ENCODE measurements at regions not wholly inside any gene's neighbourhood (a gene's known extent, or its start where the extent isn't known, plus 50 kb on each side); places are given as distances from the start of the nearest gene placed in this dataset.

DNA sequence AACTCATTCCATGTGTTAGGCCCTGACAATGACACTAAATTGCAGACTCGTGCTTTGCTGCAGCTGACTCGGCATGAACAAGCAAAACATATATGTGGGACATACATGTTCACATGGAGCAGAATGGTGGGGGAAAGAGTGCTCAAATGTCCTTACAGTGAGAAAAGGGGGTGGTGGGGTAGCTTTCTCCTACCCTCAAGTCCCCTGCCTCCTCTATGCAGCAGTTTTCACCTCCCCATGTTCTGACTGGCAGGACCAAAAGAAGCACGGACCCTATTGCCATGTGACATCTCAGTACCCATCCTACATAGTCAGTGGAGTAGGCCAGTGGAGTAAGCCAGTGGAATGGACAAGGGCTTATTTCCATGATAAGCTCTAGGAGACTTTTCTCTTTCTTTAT is 259.3 kb downstream of the TTC32 start:
- POLR2A ChIA-PET = no interaction called here
- Histone ChIP-seq H3K9me3 (ENCODE audit: low read length) (no peaks in the 10 kb centered on the region), H3K4me1 (ENCODE audit: insufficient read depth, low read length) (peaks cover 7% of the 10 kb centered on the region; the same call in 1 of the 2 replicates), H3K9ac (ENCODE audit: insufficient read depth, low read depth, low read length) (no peak overlapping the region), H3K27ac (ENCODE audit: extremely low read length, insufficient read depth, low read length) (no peak overlapping the region), H3K36me3 (replicated peaks in 1 of 2; ENCODE audit: control insufficient read depth in 1 of 2, insufficient read depth in 2 of 2, low read length in 2 of 2) (no peaks in the 10 kb centered on the region), H3K79me2 (ENCODE audit: insufficient read depth, low read length) (no peaks in the 10 kb centered on the region), H2AFZ (ENCODE audit: low read length) (no peak overlapping the region), H3K27me3 (ENCODE audit: control insufficient read depth in 1 of 2, insufficient read depth in 2 of 2, low read length in 2 of 2) (no peaks in the 10 kb centered on the region; a peak in 1 of 5 replicates), H3K4me2 (ENCODE audit: low read depth, low read length) (no peak overlapping the region), H4K20me1 (ENCODE audit: insufficient read depth, low read length) (no peaks in the 10 kb centered on the region), H3K4me3 (replicated peaks in 1 of 3; ENCODE audit: insufficient read depth in 1 of 3, low read depth in 2 of 3, low read length in 3 of 3) (no peak overlapping the region)
- in situ Hi-C loops (cut with HindIII; ENCODE audit: extremely low pct_ligation_motif_present, low pct_unique_long_range_greater_than_20kb) (no loop called here), intact Hi-C loops (cut with micrococcal nuclease; ENCODE audit: unreplicated experiment) (no loop called here)
- ATAC-seq (no peak), DNase-seq (ENCODE audit: low spot score) (no peak), FAIRE-seq (no peak)
- BruUV-seq (replicated peaks) = no TSS peak
- CTCF ChIA-PET (ENCODE audit: low intra/inter-chr PET ratio, low total read pairs) = no interaction called here
- TF ChIP-seq RXRB (CRISPR knock-in tag; IDR thresholded peaks at IDR 0.05; ENCODE audit: borderline replicate concordance) = no peak
- no peak for TF ChIP-seq U2AF1 (optimal IDR thresholded peaks at IDR 0.05; ENCODE audit: low read depth, low read length)
- TF ChIP-seq NAIF1 (CRISPR knock-in tag; IDR thresholded peaks at IDR 0.05; ENCODE audit: borderline replicate concordance) = no peak
- no peak for TF ChIP-seq HNRNPUL1 (IDR thresholded peaks at IDR 0.05; ENCODE audit: low read depth, low read length)
- no peak for TF ChIP-seq HOXA3 (CRISPR knock-in tag; IDR thresholded peaks at IDR 0.05)
- TF ChIP-seq, protein P1, sequence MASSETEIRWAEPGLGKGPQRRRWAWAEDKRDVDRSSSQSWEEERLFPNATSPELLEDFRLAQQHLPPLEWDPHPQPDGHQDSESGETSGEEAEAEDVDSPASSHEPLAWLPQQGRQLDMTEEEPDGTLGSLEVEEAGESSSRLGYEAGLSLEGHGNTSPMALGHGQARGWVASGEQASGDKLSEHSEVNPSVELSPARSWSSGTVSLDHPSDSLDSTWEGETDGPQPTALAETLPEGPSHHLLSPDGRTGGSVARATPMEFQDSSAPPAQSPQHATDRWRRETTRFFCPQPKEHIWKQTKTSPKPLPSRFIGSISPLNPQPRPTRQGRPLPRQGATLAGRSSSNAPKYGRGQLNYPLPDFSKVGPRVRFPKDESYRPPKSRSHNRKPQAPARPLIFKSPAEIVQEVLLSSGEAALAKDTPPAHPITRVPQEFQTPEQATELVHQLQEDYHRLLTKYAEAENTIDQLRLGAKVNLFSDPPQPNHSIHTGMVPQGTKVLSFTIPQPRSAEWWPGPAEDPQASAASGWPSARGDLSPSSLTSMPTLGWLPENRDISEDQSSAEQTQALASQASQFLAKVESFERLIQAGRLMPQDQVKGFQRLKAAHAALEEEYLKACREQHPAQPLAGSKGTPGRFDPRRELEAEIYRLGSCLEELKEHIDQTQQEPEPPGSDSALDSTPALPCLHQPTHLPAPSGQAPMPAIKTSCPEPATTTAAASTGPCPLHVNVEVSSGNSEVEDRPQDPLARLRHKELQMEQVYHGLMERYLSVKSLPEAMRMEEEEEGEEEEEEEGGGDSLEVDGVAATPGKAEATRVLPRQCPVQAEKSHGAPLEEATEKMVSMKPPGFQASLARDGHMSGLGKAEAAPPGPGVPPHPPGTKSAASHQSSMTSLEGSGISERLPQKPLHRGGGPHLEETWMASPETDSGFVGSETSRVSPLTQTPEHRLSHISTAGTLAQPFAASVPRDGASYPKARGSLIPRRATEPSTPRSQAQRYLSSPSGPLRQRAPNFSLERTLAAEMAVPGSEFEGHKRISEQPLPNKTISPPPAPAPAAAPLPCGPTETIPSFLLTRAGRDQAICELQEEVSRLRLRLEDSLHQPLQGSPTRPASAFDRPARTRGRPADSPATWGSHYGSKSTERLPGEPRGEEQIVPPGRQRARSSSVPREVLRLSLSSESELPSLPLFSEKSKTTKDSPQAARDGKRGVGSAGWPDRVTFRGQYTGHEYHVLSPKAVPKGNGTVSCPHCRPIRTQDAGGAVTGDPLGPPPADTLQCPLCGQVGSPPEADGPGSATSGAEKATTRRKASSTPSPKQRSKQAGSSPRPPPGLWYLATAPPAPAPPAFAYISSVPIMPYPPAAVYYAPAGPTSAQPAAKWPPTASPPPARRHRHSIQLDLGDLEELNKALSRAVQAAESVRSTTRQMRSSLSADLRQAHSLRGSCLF (CRISPR knock-in tag; IDR thresholded peaks at IDR 0.05; ENCODE audit: borderline replicate concordance) = no peak
- no peak for TF ChIP-seq ZBTB8A (CRISPR knock-in tag; IDR thresholded peaks at IDR 0.05; ENCODE audit: borderline replicate concordance, low read depth)
- no peak for TF ChIP-seq KDM4B (CRISPR knock-in tag; IDR thresholded peaks at IDR 0.05)
- no peak for TF ChIP-seq XRCC5 (optimal IDR thresholded peaks at IDR 0.05; ENCODE audit: low read length)
- WGBS (ENCODE audit: low lambda C conversion rate) = 11% methylated on average over 3 of the region's 3 CpGs

All from HepG2 (cell line).